ENCODE measurements at regions not wholly inside any gene's neighbourhood (a gene's known extent, or its start where the extent isn't known, plus 50 kb on each side); places are given as distances from the start of the nearest gene placed in this dataset.
A peak's percentile ranks its signal among the peaks of the same experiment; 100 is the strongest.

DNA sequence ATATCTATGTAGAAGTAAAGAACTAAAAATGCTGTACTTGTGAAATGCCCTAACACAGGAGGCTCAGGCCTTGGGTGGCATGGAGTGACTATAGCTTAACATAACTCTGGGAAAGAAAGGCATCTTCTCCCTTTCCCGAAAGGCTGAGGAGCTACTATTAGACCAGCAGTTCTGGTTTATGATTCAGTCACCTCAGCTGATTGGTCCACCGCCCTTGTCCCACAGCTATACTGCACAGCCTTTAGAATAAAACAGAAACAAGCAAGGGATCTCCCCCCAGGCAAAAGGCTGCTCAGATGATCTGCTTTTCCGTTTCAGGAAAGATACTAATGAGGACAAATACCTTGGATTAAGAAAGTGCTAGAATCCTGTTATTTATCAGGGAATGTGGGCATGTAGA lies 171.3 kb downstream of the SNCA start:
- no peaks in the 10 kb centered on the region for H3K27me3 Mint-ChIP-seq
- H3K36me3 Mint-ChIP-seq (ENCODE audit: low read depth), result no peaks in the 10 kb centered on the region
- intact Hi-C loops (cut with DNase I, micrococcal nuclease), result no loop called here
- CTCF ChIA-PET, result no interaction called here
- DNase-seq (no peak), ATAC-seq (no peak)
- no peaks in the 10 kb centered on the region for H3K9me3 Mint-ChIP-seq (ENCODE audit: low read depth)
- no peak overlapping the region for H3K4me3 Mint-ChIP-seq
- POLR2A ChIA-PET, result no interaction called here
- no peaks in the 10 kb centered on the region for H3K4me1 Mint-ChIP-seq
- H3K27ac Mint-ChIP-seq, result no peak overlapping the region

DNA sequence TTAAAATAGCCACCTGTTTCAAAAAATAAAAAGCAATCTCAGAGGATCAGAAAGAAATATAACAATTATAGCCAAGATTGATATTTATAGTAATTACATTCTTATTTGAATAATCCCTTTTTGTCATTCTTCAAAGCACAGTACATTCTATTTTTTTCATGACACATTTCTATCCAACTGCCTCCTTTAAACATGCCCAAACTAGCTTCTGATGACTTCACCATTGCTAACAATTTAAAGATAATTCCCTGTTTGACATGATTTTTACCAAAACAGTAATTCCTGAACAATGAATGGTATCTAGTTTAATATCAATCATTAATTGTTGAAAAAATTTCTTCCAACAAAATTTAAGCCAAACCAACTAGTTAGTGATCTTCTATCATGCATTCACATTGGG lies 172.4 kb downstream of the SNCA start:
- intact Hi-C loops (cut with DNase I, micrococcal nuclease), result no loop called here
- no peaks in the 10 kb centered on the region for H3K27me3 Mint-ChIP-seq
- POLR2A ChIA-PET, result no interaction called here
- DNase-seq (no peak), ATAC-seq (no peak)
- H3K4me3 Mint-ChIP-seq, result no peak overlapping the region
- no peaks in the 10 kb centered on the region for H3K36me3 Mint-ChIP-seq (ENCODE audit: low read depth)
- no peak overlapping the region for H3K27ac Mint-ChIP-seq
- CTCF ChIA-PET, result no interaction called here
- H3K9me3 Mint-ChIP-seq (ENCODE audit: low read depth), result no peaks in the 10 kb centered on the region
- H3K4me1 Mint-ChIP-seq, result no peaks in the 10 kb centered on the region

DNA sequence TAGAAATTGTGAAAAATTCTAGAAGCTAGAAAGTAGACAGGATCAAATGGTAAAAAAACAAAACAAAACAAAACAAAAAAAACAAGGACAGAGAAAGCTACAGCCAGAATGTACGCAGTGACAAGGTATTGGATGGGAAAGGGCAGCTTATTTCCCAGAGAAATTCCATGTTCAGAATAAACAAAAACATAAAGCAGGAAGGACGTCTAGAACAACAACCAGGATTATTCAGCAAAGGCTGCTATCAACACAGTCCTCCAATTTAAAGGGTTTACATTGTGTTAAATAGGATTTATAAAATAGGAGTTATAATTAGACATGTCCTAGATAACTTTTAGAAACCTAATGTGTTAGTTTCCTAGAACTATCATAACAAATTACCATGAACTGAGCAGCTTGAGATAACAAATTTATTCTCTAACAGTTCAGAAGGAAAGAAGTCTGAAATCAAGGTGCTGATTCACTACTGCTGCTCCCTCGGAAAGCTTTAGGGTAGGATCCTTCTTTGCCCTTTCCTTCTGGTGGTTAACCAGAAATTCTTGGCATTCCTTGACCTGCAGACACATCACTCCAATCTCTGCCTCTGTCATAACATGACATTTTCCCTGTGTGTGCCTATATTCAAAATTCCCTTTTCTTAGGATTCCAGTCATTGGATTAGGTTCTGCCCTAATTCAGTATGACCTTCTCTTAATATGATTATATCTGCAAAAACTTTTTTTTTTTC lies 175.6 kb downstream of the SNCA start:
- Mint-ChIP-seq H3K9me3 (ENCODE audit: low read depth) (no peaks in the 10 kb centered on the region), H3K27me3 (no peaks in the 10 kb centered on the region), H3K4me3 (no peak overlapping the region), H3K4me1 (peaks cover 2% of the 10 kb centered on the region), H3K27ac (no peak overlapping the region), H3K36me3 (ENCODE audit: low read depth) (no peaks in the 10 kb centered on the region)
- ATAC-seq (no peak), DNase-seq (no peak)
- intact Hi-C loops (cut with DNase I, micrococcal nuclease), result no loop called here
- POLR2A ChIA-PET, result no interaction called here
- CTCF ChIA-PET, result no interaction called here

DNA sequence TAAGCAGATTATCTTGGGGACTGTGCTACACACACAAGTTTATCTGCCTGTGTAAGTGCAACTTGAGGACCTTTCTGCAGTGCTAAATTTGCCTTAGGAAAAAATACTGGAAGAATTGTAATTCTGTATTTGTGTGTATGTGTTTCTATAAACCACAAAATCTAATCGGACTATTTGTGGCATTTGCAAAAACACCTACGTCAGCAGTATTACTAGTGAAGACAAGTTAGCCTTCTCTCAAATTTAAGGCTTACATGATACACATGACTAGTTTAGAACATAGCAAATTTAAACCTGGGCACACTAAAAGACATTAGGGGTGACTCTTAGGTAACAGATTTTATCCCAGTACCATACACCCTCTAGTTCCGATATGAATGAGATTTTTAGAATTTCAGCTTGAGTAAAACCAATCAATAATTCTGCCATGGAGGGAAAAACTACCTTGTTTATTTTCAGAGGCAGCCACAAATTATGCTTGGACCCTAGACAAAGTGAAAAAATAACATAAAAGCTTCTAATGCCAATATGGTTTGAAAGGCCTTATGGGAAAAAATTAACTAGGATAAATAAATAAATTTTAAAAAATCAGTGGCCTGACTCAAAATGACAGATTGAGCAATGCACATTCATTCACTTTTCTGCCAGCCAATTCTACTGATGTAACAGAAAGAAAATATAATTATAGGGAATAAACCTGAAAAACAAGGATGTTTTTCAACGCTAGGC lies 176.4 kb downstream of the SNCA start:
- POLR2A ChIA-PET, result no interaction called here
- intact Hi-C loops (cut with DNase I, micrococcal nuclease), result no loop called here
- Mint-ChIP-seq H3K27me3 (no peaks in the 10 kb centered on the region), H3K9me3 (ENCODE audit: low read depth) (no peaks in the 10 kb centered on the region), H3K4me1 (peaks cover 2% of the 10 kb centered on the region), H3K4me3 (no peak overlapping the region), H3K27ac (no peak overlapping the region), H3K36me3 (ENCODE audit: low read depth) (no peaks in the 10 kb centered on the region)
- no peak for ATAC-seq
- no peak for DNase-seq
- CTCF ChIA-PET, result no interaction called here

DNA sequence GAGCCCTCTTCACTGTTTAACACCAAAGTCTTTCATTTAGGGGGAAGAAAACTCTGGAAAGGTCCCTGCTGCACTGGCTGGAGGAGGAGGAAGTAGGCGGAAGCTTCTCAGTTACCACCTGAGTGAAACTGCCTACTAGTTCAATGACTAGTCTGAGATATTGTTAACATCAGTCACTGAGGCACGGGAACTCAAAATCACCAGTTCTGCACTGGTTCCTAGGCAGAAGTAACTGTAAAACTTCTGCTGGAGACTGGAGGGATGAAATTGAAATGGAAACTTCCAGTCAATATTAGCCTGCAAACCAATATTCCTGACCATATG lies 178.3 kb downstream of the SNCA start:
- no peak for DNase-seq
- Mint-ChIP-seq H3K9me3 (ENCODE audit: low read depth) (no peaks in the 10 kb centered on the region), H3K4me1 (peaks cover 2% of the 10 kb centered on the region), H3K36me3 (ENCODE audit: low read depth) (no peaks in the 10 kb centered on the region), H3K4me3 (no peak overlapping the region), H3K27ac (no peak overlapping the region), H3K27me3 (no peaks in the 10 kb centered on the region)
- CTCF ChIA-PET, result interaction anchor here (1.6 kb wide), 1 partner anchor 244 kb away, joined by 4 read pairs; no protein-coding TSS in a partner anchor
- no peak for ATAC-seq
- intact Hi-C loops (cut with DNase I, micrococcal nuclease), result loop anchor here (1.0 to 2.0 kb wide), 2 partner anchors 242 to 243 kb away; no protein-coding TSS in a partner anchor
- POLR2A ChIA-PET, result no interaction called here

DNA sequence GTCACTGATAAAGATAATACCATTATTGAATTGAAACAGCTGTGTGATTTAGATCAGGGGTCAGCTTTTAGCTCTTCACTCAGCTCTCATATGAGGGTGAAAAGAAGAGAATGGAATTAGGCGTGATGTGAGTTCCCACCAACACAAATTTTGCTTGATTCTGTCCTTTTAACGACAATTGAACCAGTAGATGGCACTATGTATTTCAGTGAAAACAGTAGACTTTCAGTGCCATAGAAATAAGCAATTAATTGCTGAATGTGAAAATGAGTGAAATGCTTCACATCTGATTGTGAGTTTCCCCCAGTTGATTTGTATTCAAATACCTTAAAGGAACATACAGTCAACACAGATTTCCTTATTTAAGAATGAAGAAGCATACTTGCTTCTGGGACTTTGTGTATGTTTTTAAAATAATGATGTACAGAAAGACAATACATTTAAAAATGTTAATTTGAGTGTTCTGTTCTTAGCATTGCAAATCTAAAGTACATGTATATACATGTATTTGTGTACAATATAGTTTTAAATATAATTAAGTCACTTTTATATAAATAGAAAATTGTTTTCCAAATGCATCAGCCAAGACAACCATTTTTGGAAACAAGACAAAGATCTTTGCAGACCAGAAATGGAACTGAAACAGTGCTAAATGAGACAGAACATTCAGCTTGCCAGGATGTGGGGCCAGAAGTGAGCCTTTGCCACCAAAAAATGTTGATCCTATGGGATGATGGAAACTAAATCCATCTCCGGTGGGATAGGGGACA lies 178.8 kb downstream of the SNCA start:
- CTCF ChIA-PET, result interaction anchor here (0.7 to 1.6 kb wide), 6 partner anchors 13 to 319 kb away, joined by 3 to 4 read pairs (median 3); no protein-coding TSS in a partner anchor

DNA sequence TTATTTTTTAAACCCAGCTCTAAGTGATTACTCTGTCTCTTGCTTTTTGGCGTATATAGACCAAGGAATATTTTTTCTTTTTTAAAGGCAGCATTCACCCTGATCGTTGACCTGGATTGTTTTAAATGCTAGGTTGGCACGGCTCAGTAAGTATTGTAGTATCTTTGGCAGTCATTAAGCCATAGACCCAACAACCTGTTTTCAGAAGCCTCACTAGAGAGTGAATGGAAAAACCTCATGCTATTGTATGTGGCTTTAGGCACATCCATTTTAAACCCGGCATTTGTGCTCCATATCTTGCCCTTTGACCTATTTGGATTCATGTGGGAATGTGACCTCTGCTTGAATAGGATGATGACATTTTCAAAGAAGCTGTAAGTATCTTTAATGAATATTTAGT lies 183.9 kb downstream of the SNCA start:
- Mint-ChIP-seq H3K27me3 (no peaks in the 10 kb centered on the region), H3K4me3 (no peak overlapping the region), H3K27ac (no peak overlapping the region), H3K9me3 (ENCODE audit: low read depth) (no peaks in the 10 kb centered on the region), H3K36me3 (ENCODE audit: low read depth) (no peaks in the 10 kb centered on the region), H3K4me1 (no peaks in the 10 kb centered on the region)
- no peak for DNase-seq
- intact Hi-C loops (cut with DNase I, micrococcal nuclease), result no loop called here
- ATAC-seq, result no peak
- POLR2A ChIA-PET, result no interaction called here
- CTCF ChIA-PET, result interaction anchor here (0.6 to 0.7 kb wide), 2 partner anchors 24 to 68 kb away, joined by 4 to 5 read pairs; no protein-coding TSS in a partner anchor

More for the DNA sequence above, 178.8 kb downstream of the SNCA start:
- POLR2A ChIA-PET, result no interaction called here
- no peak for DNase-seq
- no peaks in the 10 kb centered on the region for H3K9me3 Mint-ChIP-seq (ENCODE audit: low read depth)
- no peak overlapping the region for H3K27ac Mint-ChIP-seq
- H3K36me3 Mint-ChIP-seq (ENCODE audit: low read depth), result no peaks in the 10 kb centered on the region
- no peak for ATAC-seq
- H3K27me3 Mint-ChIP-seq, result no peaks in the 10 kb centered on the region
- H3K4me3 Mint-ChIP-seq, result no peak overlapping the region
- H3K4me1 Mint-ChIP-seq, result peaks cover 2% of the 10 kb centered on the region
- intact Hi-C loops (cut with DNase I, micrococcal nuclease), result loop anchor here (1.0 to 2.0 kb wide), 2 partner anchors 243 kb away; no protein-coding TSS in a partner anchor

DNA sequence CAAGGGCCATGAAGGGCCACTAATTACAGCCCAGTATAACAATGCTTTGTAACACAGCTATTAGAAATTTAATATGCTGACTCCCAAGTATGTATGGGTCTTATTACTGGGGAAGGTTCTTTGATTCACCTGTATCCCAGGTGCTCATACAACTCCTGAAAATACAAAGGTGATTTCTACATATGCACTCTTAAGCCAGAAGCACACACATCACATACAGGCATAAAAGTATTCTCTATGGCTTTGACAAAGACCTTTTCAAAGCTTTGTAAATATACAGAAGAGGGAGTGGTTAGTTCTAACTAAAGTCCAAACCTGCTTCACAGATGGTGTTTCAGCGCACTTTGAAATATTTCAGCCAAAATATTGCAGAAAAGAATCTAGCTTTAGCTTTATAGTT lies 191.5 kb downstream of the SNCA start:
- CTCF ChIA-PET, result interaction anchor here (0.7 to 0.9 kb wide), 2 partner anchors 12 to 182 kb away, joined by 3 read pairs; no protein-coding TSS in a partner anchor
- no peaks in the 10 kb centered on the region for H3K4me1 Mint-ChIP-seq

DNA sequence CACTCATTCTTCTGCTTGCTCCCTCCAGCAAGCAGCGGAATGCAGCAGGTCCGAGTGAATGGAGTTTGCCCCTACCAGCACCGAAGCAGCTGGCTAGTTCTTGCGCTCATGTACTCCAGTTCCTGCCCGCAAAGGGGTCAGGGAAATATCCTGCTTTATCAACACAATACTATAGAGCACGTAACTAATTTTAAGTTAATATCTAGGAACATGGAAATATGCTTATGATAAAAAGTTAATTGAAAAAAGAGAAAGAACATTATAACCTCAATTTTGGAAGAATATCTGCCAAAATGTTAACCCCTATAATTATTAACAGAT lies 195.6 kb downstream of the SNCA start:
- ChIA-PET CTCF (interaction anchor here (0.7 to 1.5 kb wide), 5 partner anchors 10 to 275 kb away, joined by 3 to 7 read pairs (median 3); no protein-coding TSS in a partner anchor), POLR2A (no interaction called here)

More for the DNA sequence above, 191.5 kb downstream of the SNCA start:
- no peak overlapping the region for H3K4me3 Mint-ChIP-seq
- intact Hi-C loops (cut with DNase I, micrococcal nuclease), result no loop called here
- ATAC-seq, result no peak
- POLR2A ChIA-PET, result no interaction called here
- H3K27me3 Mint-ChIP-seq, result peaks cover 1% of the 10 kb centered on the region
- DNase-seq, result no peak
- no peaks in the 10 kb centered on the region for H3K9me3 Mint-ChIP-seq (ENCODE audit: low read depth)
- H3K36me3 Mint-ChIP-seq (ENCODE audit: low read depth), result no peaks in the 10 kb centered on the region
- H3K27ac Mint-ChIP-seq, result no peak overlapping the region

DNA sequence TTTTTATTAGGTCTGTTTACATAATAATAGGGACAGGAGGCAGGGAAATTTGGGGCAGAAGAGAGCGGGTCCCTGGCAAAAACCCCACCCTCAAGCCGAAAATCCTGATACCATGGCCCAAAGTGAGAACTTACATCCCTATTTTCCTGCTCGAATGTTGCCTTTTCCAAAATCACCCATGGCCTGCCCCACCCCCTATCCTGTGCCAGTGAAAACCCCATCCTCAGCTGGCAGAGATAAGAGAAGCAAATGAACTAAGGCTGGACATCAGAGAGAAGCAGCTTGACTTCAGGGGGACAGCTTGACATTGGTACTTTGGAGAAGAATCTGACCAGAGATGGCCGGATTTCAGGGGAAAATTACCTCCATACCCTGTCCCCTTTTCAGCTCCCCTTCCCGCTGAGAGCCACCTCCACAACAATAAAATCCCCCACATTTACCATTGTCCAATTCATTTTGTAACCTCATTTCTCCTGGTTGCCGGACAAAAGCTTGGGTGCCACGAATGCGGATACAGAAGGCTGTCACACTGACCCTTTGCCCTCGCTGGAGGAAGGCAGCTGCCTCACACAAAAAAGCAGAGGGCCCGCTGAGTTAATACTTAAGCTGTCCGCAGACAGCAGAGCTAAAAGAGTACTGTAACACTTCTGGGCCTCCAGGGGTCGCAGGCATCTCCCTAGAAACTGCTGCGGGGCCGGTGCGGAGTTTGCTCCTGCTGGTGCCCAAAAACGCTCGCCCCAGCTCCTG lies 196.2 kb downstream of the SNCA start:
- Mint-ChIP-seq H3K9me3 (ENCODE audit: low read depth) (no peaks in the 10 kb centered on the region), H3K27me3 (peaks cover 4% of the 10 kb centered on the region), H3K27ac (no peak overlapping the region), H3K4me3 (no peak overlapping the region), H3K36me3 (ENCODE audit: low read depth) (no peaks in the 10 kb centered on the region), H3K4me1 (no peaks in the 10 kb centered on the region)
- ATAC-seq, result no peak
- POLR2A ChIA-PET, result no interaction called here
- CTCF ChIA-PET, result interaction anchor here (0.6 to 1.5 kb wide), 5 partner anchors 9 to 653 kb away, joined by 3 to 7 read pairs (median 3); no protein-coding TSS in a partner anchor
- intact Hi-C loops (cut with DNase I, micrococcal nuclease), result loop anchor here (5.0 kb wide), 1 partner anchor 262 kb away; no protein-coding TSS in a partner anchor
- peak; percentile 37 for DNase-seq

More for the DNA sequence above, 195.6 kb downstream of the SNCA start:
- Mint-ChIP-seq H3K9me3 (ENCODE audit: low read depth) (no peaks in the 10 kb centered on the region), H3K4me3 (no peak overlapping the region), H3K4me1 (no peaks in the 10 kb centered on the region), H3K36me3 (ENCODE audit: low read depth) (no peaks in the 10 kb centered on the region), H3K27me3 (peaks cover 4% of the 10 kb centered on the region), H3K27ac (no peak overlapping the region)
- no peak for ATAC-seq
- intact Hi-C loops (cut with DNase I, micrococcal nuclease), result loop anchor here (5.0 kb wide), 1 partner anchor 261 kb away; no protein-coding TSS in a partner anchor
- DNase-seq, result no peak

DNA sequence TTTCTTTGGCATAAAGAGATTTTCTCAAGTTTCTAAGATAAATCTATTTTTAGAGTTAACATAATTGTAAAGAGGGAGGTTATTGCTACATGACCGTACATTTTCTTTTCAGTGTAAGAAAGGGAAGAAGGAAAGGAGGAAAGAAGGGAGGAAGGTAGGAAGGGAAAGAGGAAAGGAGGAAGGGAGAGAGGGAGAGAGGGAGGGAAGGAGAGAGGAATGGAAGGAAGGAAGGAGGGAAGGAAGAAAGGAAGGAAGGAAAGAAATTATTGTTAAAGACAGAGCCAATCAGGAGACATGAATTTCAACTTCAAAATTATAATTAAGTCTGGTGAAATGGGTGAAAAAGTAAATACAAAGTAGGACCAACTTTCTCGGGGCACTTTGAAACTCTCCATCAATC lies 197.6 kb downstream of the SNCA start:
- Mint-ChIP-seq H3K9me3 (ENCODE audit: low read depth) (no peaks in the 10 kb centered on the region), H3K27ac (no peak overlapping the region), H3K27me3 (peaks cover 4% of the 10 kb centered on the region), H3K4me1 (no peaks in the 10 kb centered on the region), H3K4me3 (no peak overlapping the region), H3K36me3 (ENCODE audit: low read depth) (no peaks in the 10 kb centered on the region)
- DNase-seq (no peak), ATAC-seq (no peak)
- intact Hi-C loops (cut with DNase I, micrococcal nuclease), result no loop called here
- CTCF ChIA-PET, result no interaction called here
- POLR2A ChIA-PET, result no interaction called here

Data from activated CD4-positive, alpha-beta T cell treated with anti-CD3 and anti-CD28 coated beads for 36 hours (primary cell).